Subcutaneous abdominal adipose tissue (tissue), 5 donors: ENCODE measurements at regions not wholly inside any gene's neighbourhood (a gene's known extent, or its start where the extent isn't known, plus 50 kb on each side); places are given as distances from the start of the nearest gene placed in this dataset.
A peak's percentile ranks its signal among the peaks of the same experiment; 100 is the strongest.

ENCODE experiments used
- H3K27ac ChIP-seq: one replicate; pipeline ENCODE4 v1.7.0; 2013; ENCODE audit warnings: low read depth, mild to moderate bottlenecking, inconsistent platforms, low read length, moderate library complexity
- H3K27me3 ChIP-seq, 5 donors: one replicate each; pipeline ENCODE4 v1.7.0; 2013; ENCODE audit warnings: low read length in 5 of 5, inconsistent platforms in 1 of 5; ENCODE audit not compliant: control insufficient read depth in 5 of 5, insufficient read depth in 4 of 5
- H3K36me3 ChIP-seq, 5 donors: one replicate each; pipeline ENCODE4 v1.7.0; 2013; ENCODE audit warnings: low read length in 5 of 5; ENCODE audit not compliant: control insufficient read depth in 5 of 5, insufficient read depth in 5 of 5
- H3K4me1 ChIP-seq, 5 donors: one replicate each; pipeline ENCODE4 v1.7.0; 2013; ENCODE audit warnings: low read length in 5 of 5, mild to moderate bottlenecking in 3 of 5, moderate library complexity in 1 of 5; ENCODE audit not compliant: control insufficient read depth in 5 of 5, insufficient read depth in 5 of 5
- H3K4me3 ChIP-seq, 5 donors: one replicate each; pipeline ENCODE4 v1.7.0; 2013; ENCODE audit warnings: low read length in 5 of 5, low read depth in 1 of 5
- H3K9ac ChIP-seq, 5 donors: one replicate each; pipeline ENCODE4 v1.7.0; 2013; ENCODE audit warnings: low read length in 5 of 5, mild to moderate bottlenecking in 4 of 5, moderate library complexity in 3 of 5
- H3K9me3 ChIP-seq, 5 donors: one replicate each; pipeline ENCODE4 v1.7.0; 2013; ENCODE audit warnings: low read length in 5 of 5; ENCODE audit not compliant: control insufficient read depth in 5 of 5
- donor health status: healthy.
- donor health status: healthy.
- donor health status: healthy.
- donor health status: healthy.
- donor health status: healthy.

GRCh38 chr15:38862099-38862498 is 297.5 kb upstream of the RASGRP1 start:
- H3K27ac ChIP-seq = no peak overlapping the region
- no peaks in the 10 kb centered on the region for H3K36me3 ChIP-seq
- H3K4me1 ChIP-seq = peaks cover 2 to 16% (median 12%) of the 10 kb centered on the region in 5 donors
- H3K9ac ChIP-seq = no peak overlapping the region
- H3K4me3 ChIP-seq = no peak overlapping the region
- no peaks in the 10 kb centered on the region for H3K27me3 ChIP-seq
- H3K9me3 ChIP-seq = no peaks in the 10 kb centered on the region

- H3K4me1 ChIP-seq = peaks cover 2 to 16% (median 12%) of the 10 kb centered on the region in 5 donors
- H3K4me3 ChIP-seq = no peak overlapping the region
- H3K27ac ChIP-seq = no peak overlapping the region
- no peaks in the 10 kb centered on the region for H3K9me3 ChIP-seq
- H3K9ac ChIP-seq = no peak overlapping the region
- H3K27me3 ChIP-seq = no peaks in the 10 kb centered on the region
- no peaks in the 10 kb centered on the region for H3K36me3 ChIP-seq
Observed at GRCh38 chr15:38863381-38863780, 298.8 kb upstream of the RASGRP1 start.

- Histone ChIP-seq H3K4me1 (peaks cover 2 to 16% (median 12%) of the 10 kb centered on the region in 5 donors), H3K27me3 (no peaks in the 10 kb centered on the region), H3K27ac (no peak overlapping the region), H3K4me3 (no peak overlapping the region), H3K9ac (no peak overlapping the region), H3K36me3 (no peaks in the 10 kb centered on the region), H3K9me3 (no peaks in the 10 kb centered on the region)
Observed at GRCh38 chr15:38864122-38864521, 299.5 kb upstream of the RASGRP1 start.

- no peak overlapping the region for H3K27ac ChIP-seq
Observed at GRCh38 chr15:38864827-38865581, 300.4 kb upstream of the RASGRP1 start.

GRCh38 chr15:38867556-38867955 is 302.9 kb upstream of the RASGRP1 start:
- Histone ChIP-seq H3K27me3 (no peaks in the 10 kb centered on the region), H3K9me3 (no peaks in the 10 kb centered on the region), H3K4me3 (no peak overlapping the region), H3K27ac (no peak overlapping the region), H3K36me3 (no peaks in the 10 kb centered on the region), H3K4me1 (peaks cover 2 to 15% (median 11%) of the 10 kb centered on the region in 5 donors), H3K9ac (no peak overlapping the region)

More at GRCh38 chr15:38864827-38865581, 300.4 kb upstream of the RASGRP1 start:
- Histone ChIP-seq H3K36me3 (no peaks in the 10 kb centered on the region), H3K9me3 (no peaks in the 10 kb centered on the region), H3K27me3 (no peaks in the 10 kb centered on the region), H3K4me1 (peaks cover 2 to 16% (median 12%) of the 10 kb centered on the region in 5 donors), H3K4me3 (peak overlapping the region in 1 of 5 donors; percentile 23), H3K9ac (no peak overlapping the region)

GRCh38 chr15:38868326-38869114 is 303.9 kb upstream of the RASGRP1 start:
- no peak overlapping the region for H3K27ac ChIP-seq
- H3K4me1 ChIP-seq = peaks cover 2 to 16% (median 11%) of the 10 kb centered on the region in 5 donors
- H3K4me3 ChIP-seq = no peak overlapping the region

GRCh38 chr15:38871638-38872037 is 307.0 kb upstream of the RASGRP1 start:
- Histone ChIP-seq H3K9ac (no peak overlapping the region), H3K36me3 (no peaks in the 10 kb centered on the region), H3K27ac (no peak overlapping the region), H3K4me3 (no peak overlapping the region), H3K27me3 (no peaks in the 10 kb centered on the region), H3K9me3 (peaks cover 0 to 2% (median 0%) of the 10 kb centered on the region in 5 donors), H3K4me1 (peaks cover 0 to 4% (median 0%) of the 10 kb centered on the region in 5 donors)

More at GRCh38 chr15:38868326-38869114, 303.9 kb upstream of the RASGRP1 start:
- Histone ChIP-seq H3K9me3 (peaks cover 0 to 2% (median 0%) of the 10 kb centered on the region in 5 donors), H3K27me3 (no peaks in the 10 kb centered on the region), H3K9ac (no peak overlapping the region), H3K36me3 (no peaks in the 10 kb centered on the region)

- no peaks in the 10 kb centered on the region for H3K27me3 ChIP-seq
- no peak overlapping the region for H3K4me3 ChIP-seq
- H3K4me1 ChIP-seq = peaks cover 0 to 4% (median 0%) of the 10 kb centered on the region in 5 donors
- H3K27ac ChIP-seq = no peak overlapping the region
- H3K9ac ChIP-seq = no peak overlapping the region
- peaks cover 0 to 2% (median 0%) of the 10 kb centered on the region in 5 donors for H3K9me3 ChIP-seq
- H3K36me3 ChIP-seq = no peaks in the 10 kb centered on the region
Observed at GRCh38 chr15:38872732-38873131, 308.1 kb upstream of the RASGRP1 start.

- no peaks in the 10 kb centered on the region for H3K27me3 ChIP-seq
- peaks cover 0 to 4% (median 0%) of the 10 kb centered on the region in 5 donors for H3K4me1 ChIP-seq
- H3K9ac ChIP-seq = no peak overlapping the region
- no peak overlapping the region for H3K27ac ChIP-seq
- H3K36me3 ChIP-seq = no peaks in the 10 kb centered on the region
- H3K4me3 ChIP-seq = no peak overlapping the region
- peaks cover 0 to 2% (median 0%) of the 10 kb centered on the region in 5 donors for H3K9me3 ChIP-seq
Observed at GRCh38 chr15:38873158-38873557, 308.5 kb upstream of the RASGRP1 start.

GRCh38 chr15:38874464-38874863 is 309.9 kb upstream of the RASGRP1 start:
- Histone ChIP-seq H3K27me3 (no peaks in the 10 kb centered on the region), H3K9ac (no peak overlapping the region), H3K4me1 (peaks cover 0 to 9% (median 5%) of the 10 kb centered on the region in 5 donors), H3K36me3 (no peaks in the 10 kb centered on the region), H3K27ac (no peak overlapping the region), H3K4me3 (no peak overlapping the region), H3K9me3 (peaks cover 0 to 2% (median 0%) of the 10 kb centered on the region in 5 donors)
